Iris pigment epithelial cell (primary cell): ENCODE measurements at regions not wholly inside any gene's neighbourhood (a gene's known extent, or its start where the extent isn't known, plus 50 kb on each side); places are given as distances from the start of the nearest gene placed in this dataset.

Experiments
- DNase-seq: peaks from one replicate; pipeline ENCODE4 v3.0.0-alpha.2; 2011; ENCODE audit warnings: low read depth

GRCh38 chr13:76210262-76210661 lies 574.1 kb downstream of the LMO7 start:
- DNase-seq = peak; percentile 55

- no peak for DNase-seq
Observed at GRCh38 chr13:76198568-76199163, 562.5 kb downstream of the LMO7 start.

GRCh38 chr13:76189882-76190519 lies 553.9 kb downstream of the LMO7 start:
- no peak for DNase-seq

GRCh38 chr13:76175961-76176725 lies 540.0 kb downstream of the LMO7 start:
- DNase-seq = no peak

DNA sequence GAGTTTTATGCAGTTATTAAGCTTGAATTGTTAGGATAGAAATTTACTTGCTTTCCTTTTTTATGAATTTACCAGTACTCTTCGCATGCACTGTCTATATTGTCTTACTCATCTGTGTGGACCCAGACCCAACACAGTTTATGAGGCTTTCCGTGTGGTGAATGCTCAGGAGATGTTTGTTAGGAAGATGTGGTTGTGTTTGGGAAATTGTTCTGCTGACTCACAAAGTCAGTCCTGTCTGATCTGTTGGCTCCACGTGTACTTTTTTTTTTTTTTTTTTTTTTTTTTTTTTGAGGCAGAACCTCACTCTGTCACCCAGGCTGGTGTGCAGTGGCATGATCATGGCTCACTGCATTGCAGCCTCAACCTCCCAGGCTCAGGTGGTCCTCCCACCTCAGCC lies 532.5 kb downstream of the LMO7 start:
- DNase-seq = peak; percentile 19

- DNase-seq = no peak
Observed at GRCh38 chr13:76164290-76164689, 528.2 kb downstream of the LMO7 start.

DNA sequence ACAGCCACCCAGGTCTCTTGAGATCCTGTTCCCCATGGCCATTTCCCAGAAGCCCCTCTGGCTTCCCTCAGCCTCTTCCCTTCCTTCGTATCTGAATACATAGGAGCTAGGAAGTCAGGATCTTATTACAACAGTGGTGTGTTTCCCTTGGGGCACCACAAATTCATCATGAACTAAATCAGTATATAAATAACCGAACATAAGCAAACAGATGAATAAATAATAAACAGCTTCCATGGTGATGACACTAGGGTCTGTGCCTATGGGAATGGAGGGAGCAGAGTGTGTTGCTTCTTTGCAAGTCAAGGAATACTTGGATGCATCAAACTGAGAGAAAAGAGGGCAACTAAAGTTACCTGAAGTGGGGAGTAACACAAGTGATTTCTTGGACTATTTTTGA lies 527.6 kb downstream of the LMO7 start:
- DNase-seq = no peak

DNA sequence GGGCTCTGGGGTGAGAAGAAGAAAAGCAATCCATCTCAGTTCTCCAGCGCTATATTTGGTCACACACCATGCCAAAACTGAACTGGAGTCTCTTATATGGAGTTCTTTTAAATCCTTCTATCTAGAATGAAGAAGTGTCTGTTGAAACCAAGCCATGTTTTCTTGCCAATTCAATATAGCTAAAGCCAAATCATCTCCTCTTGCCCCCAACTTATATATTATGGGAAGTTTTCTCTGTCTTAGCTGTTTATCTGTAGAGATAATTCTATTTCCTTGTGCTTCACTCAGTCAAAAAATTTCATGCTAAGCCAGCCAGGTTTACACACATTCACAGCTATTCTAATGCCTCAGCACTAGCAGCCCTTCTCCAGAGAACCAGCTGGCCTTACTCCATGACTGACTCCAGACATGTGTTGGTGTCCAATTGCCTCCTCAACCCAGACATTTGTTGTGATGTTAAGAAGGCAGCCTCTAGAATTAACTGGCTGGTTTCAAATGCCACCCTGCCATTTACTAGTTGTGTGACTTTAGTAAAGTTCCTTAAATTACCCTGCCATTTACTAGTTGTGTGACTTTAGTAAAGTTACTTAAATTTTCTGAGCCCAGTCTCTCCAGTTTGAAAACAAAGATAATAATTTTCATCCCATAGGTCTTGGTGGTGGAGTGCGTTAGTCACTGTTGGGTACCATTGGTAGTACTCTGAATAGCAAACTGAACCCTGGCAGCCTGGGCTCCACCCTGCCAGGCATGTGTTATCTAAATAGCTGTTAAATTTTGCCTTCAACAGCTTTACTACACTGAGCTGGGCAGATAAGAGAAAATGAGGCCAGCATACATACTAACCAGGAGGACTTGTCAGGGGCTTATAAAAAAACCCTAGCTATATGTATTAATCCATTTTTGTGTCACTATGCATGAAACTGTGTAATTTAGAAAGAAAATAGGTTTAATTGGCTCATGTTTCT lies 525.1 kb downstream of the LMO7 start:
- no peak for DNase-seq

GRCh38 chr13:76160506-76160905 lies 524.4 kb downstream of the LMO7 start:
- no peak for DNase-seq

- DNase-seq = no peak
Observed at GRCh38 chr13:76157926-76158325, 521.8 kb downstream of the LMO7 start.

GRCh38 chr13:76153239-76153638 lies 517.1 kb downstream of the LMO7 start:
- DNase-seq = no peak

GRCh38 chr13:76148926-76149325 lies 512.8 kb downstream of the LMO7 start:
- peak; percentile 86 for DNase-seq

DNA sequence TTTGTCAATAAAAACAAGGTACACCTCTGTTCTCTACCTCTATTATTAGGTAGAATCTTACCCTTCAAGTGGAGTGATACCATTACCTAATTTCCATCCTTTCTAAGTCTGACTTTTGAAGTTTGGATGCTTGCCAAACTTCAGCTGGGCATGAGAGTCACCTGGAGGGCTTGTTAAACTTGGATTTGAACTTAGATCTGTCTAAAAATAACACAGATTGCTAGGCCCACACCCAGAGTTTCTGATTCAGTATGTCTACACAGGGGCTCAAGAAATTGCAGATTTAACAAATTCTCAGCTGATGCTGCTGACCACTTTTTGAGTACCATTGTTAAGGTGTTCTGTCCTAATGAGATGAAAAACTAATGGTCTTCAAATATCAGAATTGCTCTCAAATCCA lies 512.2 kb downstream of the LMO7 start:
- DNase-seq = no peak

DNA sequence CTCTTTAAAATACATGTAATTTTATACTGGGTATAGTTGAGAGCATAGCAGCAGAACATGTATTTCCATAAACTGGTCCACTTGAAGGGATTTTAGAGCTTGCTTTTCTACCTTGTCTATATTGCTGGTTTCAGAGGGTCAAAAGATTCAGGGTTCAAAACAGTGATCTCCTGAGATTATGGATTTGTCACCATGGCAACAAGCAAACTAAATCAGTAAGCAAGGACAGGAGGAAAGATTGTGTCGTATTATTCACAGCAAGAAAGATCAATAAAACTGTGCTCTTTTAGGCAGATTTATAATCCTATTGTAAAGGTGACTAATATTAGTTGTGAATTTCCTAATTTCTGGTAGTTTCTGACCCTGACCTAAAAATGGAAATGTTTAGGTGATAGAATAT lies 496.4 kb downstream of the LMO7 start:
- DNase-seq = no peak

DNA sequence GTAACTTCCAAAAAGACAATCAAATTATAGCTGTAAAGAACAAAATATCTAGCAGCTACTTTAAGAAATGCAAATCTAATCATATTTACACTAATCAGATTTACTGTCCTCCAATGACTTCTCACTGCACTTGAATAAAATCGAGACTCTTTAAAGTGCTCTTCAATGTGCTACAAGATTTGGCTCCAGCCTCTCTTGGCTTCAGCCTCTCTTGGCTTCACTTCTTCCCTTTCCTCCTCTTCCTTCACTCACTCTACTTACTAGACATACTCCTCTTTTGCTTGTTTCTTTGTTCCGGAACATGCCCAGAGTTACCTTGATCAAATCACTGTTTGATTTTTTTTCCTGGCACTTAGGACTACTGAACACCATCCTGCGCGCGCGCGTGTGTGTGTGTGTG lies 495.4 kb downstream of the LMO7 start:
- no peak for DNase-seq

DNA sequence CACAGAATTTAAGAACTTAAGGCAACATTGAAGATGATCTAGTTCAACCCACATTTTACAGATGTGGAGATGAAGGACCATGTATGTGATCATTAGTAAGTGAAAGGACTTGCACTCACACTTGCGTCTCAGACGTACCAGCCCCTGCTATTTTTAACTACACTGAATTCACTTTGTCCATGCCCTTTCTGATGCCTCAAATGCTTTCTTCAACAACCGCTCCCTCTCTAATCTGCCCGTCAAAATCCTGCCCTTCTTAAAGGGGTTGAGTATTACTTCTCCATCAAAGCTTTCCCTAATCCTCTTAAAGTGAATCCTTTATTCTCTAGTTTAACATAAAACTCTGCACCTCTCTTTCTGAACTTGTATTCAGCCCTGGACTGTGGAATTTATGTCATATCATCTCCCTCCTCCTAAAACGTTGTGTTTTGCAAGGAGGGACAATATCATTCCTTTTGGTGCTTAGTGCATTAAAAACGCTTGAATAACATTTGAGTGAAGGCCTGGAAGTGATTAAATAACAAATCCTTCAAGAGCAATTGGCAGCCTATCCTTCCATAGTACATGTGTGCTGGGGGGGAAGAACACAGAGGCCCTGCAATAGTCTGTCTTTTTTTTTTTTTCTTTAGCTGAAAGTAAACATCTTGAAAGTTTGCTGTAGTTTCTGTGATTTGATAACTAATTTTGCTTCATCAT lies 493.3 kb downstream of the LMO7 start:
- no peak for DNase-seq

- no peak for DNase-seq
Observed at GRCh38 chr13:76127922-76128321, 491.8 kb downstream of the LMO7 start.

DNA sequence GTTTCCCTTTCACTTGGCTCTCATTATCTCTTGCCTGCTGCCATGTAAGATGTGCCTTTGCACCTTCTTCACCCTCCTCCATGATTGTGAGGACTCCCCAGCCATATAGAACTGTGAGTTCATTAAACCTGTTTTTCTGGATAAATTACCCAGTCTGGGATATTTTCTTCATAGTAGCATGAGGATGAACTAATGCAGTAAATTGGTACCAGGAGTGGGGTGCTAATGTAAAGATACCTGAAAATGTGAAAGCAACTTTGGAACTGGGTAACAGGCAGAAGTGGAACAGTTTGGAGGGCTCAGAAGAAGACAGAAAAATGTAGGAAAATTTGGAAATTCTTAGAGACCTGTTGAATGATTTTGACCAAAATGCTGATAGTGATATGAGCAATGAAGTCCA lies 487.4 kb downstream of the LMO7 start:
- DNase-seq = no peak

DNA sequence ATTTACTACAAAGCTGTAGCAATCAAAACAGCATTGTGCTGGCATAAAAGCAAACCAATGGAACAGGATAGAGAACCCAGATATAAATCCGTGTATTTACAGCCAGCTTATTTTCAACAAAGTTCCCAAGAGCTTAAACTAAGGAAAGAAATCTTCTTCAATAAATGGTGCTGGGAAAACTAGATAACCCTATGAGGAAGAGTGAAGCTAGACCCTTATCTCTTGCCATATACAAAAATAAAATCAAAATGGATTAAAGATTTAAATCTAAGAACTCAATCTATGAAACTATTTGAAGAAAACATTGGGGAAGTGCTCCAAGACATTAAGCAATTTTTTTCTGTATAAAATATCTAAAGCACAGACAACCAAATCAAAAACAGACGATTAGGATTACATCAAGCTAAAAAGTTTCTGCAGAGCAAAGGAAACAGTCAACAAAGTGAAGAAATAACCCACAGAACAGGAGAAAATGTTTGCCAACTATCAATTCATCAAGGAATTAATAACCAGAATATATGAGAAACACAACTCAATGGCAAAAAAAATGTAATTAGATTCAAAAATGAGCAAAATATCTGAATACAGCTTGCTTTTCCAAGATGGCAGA lies 480.7 kb downstream of the LMO7 start:
- no peak for DNase-seq

DNA sequence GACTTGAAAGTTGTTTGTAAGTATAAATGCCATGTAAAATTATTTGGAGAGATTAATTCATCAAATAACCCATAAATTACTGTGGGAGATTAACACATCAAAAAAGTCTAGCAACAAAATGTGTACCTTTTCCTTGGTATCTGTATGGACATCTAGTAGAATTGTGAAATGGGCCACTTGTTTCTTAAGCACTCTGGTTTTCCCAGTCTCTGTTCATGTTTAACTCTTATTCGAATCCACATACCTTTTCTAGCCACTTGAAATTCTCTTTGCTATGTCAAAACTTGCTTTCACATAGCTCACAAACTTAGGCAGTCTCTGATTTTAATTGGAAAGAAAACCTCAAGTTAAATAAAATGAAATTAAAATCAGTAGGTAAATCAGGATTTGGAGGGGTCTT lies 470.6 kb downstream of the LMO7 start:
- no peak for DNase-seq

DNA sequence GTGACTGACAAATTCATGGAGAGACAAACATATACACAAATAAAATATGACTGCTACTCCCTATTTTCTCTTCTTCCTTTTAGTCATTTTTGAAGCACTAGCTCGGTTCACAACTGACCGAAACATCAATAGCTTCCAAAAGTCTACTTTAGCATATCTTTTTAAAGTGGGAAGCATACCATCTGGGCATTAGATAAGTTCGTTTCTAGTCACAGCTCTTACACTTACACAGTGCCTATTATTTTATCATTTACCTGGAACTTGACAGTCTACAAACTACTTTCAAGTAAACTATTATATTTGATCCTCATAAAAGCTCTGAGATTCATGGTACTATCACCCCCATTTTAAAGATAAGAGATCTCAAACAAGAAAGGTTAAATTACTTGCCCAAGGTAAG lies 458.5 kb downstream of the LMO7 start:
- DNase-seq = no peak
